Inferior parietal cortex (tissue), 1 donor: ENCODE measurements at regions not wholly inside any gene's neighbourhood (a gene's known extent, or its start where the extent isn't known, plus 50 kb on each side); places are given as distances from the start of the nearest gene placed in this dataset.
"Not testable (repeated sequence)": the region's sequence is repeated elsewhere in the genome, so short reads cannot be mapped to it uniquely, and the experiment has no call there.

ENCODE experiments used
- DNase-seq: peaks from one replicate; pipeline ENCODE4 v3.0.0-alpha.2; 2016; ENCODE audit errors: extremely low spot score

- no peak for DNase-seq
These were observed 101.8 kb downstream of the TNFAIP3 start for GRCh38 chr6:137968901-137969300.

GRCh38 chr6:137969874-137970273 lies 102.8 kb downstream of the TNFAIP3 start:
- DNase-seq = no peak

DNA sequence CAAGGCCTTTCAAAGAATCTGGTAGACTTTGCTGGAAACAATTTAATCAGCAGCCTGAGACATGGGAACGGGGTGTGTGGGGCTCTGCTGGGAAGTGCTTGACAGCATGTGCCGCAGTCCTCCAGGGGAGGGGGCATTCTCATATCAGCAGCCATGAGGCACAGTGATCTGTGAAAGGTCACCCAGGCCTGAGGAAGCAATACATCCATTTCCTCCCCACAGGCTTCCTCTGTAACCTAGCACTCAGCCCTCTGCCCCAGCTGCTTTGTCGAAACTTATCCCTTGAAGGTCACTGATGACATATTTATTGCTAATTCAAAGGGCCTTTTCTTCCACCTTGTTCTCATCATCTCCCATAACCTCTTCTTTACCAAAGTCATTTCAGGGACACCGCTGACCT lies 103.3 kb downstream of the TNFAIP3 start:
- no peak for DNase-seq

- DNase-seq = no peak
These were observed 106.1 kb downstream of the TNFAIP3 start for GRCh38 chr6:137973201-137973600.

DNA sequence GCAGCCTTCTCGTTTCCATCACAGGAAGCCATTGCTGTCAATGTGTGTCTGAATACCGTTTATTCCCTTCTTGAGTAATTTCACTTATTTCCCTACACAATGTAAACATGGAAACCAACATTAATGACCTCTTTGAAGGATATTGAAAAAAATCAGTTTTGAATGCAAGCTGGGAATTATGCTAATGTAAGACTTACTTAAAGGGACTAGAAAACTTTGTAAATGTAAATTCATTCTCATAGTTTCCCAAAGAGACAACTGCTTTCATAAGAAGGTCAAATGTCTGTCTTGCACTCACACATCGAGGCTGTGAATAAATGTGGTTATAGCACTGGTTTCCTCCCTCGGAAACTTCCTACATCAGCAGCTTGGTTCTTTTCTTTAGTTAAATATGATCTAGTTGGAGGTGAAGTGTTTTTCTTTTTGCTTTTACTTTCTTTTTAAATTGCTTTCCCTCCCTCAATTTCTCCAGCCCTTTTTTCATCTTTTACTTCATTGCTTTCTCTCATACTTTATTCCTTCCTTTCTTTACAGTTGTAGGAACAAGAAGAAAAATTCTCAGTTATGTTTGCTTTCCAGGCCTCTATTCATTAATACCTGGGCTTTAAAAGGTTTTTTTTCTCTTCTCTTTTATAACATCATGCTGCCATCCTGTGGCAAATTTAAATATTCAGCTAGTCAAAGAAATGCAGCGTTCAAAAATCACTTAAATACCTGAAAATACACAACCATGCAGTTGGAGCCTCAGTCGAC lies 108.3 kb downstream of the TNFAIP3 start:
- peak; percentile 28 for DNase-seq

DNA sequence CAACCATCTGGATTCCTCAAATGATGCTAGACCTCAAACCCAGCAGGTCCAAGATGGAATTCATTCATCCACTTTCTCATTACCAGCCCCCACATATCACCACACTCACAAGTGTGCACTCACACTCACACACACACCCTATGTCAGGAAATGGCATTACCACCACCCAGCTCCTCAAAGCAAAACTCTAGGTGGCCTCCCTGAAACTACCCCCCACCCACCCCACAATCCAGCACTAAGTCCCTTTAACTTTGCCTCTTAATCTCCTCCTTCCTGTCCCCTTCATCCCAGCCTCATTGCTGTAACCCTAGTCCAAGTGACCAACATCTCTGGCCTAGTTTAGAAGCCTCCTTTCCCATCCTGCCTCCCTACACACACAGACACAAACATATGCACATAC lies 109.4 kb downstream of the TNFAIP3 start:
- no peak for DNase-seq

DNA sequence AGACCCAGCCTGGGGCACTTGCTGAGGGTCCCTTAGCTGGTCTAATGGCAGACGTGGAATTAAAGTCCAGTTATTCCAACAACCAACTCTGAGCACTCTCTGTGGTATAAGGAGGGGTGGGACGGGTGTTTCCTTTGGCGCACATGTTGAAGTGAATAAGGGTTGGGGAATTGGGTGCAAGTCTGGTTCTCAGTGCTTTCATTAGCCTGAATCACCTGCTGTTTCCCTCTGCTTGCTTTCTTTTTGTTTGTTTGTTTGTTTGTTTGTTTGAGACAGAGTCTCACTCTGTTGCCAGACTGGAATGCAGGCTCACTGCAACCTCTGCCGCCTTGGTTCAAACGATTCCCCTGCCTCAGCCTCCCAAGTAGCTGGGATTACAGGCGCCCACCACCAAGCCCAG lies 110.1 kb downstream of the TNFAIP3 start:
- no peak for DNase-seq

DNA sequence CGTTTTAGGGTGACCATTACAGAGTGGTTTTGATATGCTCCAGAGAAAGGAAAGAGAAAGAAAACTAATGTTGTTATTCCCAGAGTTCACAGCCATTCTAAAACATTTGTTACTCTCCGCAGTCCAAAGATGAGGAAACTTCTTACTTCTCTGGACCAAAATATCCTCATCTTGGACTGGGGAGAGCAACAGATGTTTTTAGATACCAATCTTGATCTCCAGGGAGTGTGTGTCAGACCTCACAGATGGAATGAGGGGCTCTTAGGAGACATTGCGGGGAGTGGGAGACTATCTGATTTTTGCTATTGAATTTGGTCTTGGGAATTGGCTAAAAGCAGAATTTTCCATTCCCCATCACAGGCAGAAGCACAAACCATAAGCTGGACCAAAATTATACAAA lies 110.8 kb downstream of the TNFAIP3 start:
- no peak for DNase-seq

DNA sequence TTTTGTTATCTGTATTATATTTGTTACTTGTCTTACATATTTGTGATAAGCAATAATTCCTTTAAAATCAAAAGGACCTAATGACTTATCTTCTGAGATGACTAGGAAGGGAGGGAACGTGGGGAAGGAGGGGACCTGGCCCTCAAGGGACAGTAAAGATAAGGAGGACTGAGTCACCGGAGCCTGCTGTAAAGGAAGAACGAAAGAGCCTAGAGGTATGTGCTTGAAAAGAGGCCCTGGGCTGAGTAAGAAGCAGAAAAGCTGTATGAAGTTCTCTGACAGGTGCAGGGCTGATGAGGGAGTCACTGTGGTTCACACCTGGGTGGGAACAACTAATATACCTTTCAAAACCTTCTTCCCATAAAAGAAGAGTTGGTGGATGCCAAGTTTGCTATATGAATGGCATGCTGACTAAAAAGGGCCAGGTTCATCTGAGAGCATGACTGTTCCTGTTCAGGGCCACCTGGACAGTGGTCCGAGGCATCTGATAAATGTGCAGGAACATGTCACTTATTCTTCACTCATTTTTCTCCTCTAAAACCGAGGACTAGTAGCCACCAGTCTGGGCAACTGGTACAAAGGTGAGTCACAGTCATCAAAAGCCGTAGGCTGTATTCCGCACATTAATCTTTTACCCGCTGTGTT lies 111.3 kb downstream of the TNFAIP3 start:
- DNase-seq = no peak

DNA sequence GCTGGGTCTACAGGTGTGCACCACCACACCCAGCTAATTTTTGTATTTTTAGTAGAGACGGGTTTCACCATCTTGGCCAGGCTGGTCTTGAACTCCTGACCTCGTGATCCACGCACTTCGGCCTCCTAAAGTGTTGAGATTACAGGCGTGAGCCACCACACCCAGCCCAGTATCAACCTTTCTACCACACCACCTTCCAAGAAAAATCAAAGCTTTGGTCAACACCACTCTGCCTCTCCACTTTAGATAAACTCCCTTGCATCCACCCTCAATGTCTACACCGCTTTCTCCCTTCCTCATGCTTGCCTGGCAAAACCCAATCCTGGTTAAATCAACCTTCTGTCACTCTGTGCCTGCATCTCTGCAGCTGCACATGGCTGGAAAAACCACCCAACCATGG lies 112.2 kb downstream of the TNFAIP3 start:
- DNase-seq = not testable (repeated sequence)

GRCh38 chr6:137980777-137981176 lies 113.7 kb downstream of the TNFAIP3 start:
- DNase-seq = no peak

GRCh38 chr6:137981758-137982157 lies 114.7 kb downstream of the TNFAIP3 start:
- DNase-seq = no peak

DNA sequence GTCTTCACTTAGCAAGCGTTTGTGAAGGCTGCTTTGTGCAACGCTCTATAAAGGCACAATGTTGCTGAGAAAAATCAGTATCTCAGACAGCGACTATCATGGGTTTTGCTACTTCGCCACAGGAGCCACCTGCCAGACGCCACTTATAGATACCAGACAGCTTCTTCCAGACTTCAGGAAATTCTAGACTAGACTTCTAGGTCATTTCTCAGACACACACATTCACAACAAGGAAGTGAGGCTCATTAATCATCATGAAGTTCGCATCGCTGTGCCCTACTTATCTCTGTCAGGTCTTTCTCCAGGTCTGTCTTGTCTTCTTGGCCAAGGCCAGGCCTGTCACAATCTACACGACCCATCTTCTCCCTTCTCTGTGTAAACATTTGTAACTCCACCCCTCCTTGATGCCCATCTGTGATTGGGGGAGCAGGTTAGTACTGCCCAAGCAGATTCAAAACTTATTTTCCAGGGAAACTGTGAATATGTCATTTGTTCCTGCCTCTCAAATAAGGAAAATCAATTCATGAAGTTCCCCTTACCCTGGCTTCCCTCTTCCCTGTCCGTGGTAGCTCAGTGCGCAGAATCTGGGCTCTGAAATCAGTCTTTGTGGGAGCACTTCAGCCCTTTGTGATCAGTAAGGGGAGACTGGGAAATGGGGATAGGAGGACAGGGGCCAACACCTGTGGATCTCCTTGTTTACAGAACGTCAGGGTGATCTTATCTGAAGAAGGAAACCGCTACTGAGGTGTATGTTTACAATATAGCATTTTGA lies 115.5 kb downstream of the TNFAIP3 start:
- DNase-seq = no peak

DNA sequence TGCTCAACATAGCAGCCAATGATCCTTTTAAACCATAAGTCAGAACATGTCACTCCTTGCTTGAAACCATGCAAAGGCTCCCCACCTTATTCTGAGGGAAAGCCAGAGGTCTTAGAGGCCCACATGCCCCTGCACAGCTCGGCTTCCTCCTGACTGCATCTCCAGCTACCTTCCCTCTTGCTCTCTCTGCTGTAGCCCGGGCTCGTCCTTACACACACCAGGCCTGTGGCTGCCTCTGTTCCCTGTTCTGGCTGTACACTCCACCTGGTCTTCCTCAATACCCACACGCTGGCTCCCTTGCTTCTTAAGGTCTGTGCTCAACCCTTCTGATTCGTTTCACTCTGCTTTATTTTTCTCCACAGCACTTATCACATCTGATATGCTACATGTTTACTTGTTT lies 116.2 kb downstream of the TNFAIP3 start:
- no peak for DNase-seq

DNA sequence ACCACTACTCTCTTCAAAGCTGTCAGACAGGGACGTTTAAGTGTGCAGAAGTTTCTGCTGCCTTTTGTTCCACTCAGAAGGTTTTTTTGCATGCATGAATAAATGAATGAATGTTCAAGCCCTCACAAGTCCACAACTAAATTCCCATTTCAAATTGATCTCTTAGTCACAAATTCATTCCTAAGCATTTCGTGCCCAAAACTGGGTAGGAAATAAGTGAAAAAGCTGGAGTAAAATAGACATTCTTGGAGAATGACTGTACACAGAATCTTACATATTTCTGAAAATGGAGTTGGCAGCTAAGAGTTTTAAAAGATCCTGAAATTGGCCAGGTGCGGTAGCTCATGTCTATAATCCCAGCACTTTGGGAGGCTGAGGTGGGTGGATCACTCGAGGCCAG lies 117.6 kb downstream of the PERP start:
- DNase-seq = no peak

DNA sequence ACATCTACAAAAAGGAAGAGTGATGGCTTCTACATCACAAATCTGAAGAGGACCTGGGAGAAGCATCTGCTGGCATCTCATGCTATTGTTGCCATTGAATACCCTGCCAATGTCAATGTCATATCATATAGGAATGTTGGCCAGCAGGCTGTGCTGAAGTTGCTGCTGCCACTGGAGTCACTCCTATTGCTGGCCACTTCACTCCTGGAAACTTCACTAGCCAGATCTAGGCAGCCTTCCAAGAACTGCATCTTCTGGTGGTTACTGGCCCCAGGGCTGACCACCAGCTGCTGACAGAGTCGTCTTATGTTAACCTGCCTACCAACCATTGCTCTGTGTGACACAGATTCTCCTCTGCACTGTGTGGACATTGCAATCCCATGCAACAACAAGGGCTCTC lies 111.8 kb downstream of the PERP start:
- DNase-seq = no peak

- no peak for DNase-seq
These were observed 108.7 kb downstream of the PERP start for GRCh38 chr6:137998461-137999019.

DNA sequence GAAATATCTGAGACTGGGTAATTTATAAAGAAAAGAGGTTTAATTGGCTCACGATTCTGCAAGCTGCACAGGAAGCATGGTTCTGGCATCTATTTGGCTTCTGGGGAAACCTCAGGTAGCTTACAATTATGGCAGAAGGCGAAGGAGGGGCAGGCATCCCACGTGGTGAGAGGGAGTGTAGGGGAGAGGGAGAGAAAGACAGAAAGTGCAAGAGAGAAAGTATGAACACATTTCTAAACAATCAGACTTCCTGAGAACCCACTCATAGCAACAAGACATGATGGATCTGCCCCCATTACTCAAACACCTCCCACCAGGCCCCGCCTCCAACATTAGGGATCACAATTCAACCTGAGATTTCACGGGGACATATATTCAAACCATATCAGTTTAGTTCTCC lies 107.4 kb downstream of the PERP start:
- DNase-seq = no peak

DNA sequence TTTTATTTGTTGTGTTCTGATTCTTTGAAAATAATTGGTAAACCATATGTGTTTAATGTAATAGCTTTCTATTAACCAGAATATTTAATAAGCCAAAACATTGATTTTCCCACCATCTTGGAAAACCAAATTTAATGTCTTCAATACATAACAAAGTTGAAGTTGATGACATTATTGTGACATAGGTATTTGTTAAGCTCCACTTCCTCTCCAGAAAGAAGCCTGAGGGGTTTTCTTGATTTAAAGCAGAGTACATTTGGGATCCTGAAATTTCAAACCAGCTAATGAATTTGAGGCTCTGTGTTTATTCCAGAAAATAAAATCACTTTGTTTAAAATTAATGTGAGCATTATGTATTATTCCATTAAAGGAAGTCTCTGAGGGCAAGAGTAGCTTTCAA lies 106.3 kb downstream of the PERP start:
- DNase-seq = no peak

DNA sequence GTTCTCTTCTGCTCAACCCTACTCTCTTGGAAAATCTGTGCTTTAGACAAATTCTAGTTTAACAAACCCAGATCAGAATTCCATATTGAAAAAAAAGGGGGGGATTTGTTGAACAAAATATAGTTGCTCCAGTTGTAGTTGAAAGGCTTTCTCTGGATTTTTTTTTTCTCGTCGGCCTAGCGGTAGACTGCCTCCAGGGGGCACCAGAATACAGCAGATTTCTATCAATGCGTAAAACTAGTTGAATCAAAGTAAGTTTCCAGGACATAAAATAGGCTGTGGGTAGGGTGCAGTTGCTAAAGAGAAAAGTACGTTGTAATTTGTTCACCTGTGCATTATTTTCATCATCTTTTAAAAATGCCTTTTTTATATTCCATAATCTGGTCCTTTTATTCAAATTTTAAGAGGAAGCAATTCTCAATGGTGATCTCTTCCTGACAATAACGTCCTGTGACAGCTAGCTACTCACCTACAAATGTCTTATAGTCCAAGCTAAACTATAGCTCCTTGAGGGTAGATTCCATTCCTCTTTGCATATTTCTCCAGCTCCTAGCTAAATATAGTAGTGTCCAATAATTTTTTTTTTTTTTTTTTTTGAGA lies 105.4 kb downstream of the PERP start:
- DNase-seq = peak; percentile 71

GRCh38 chr6:138004430-138005287 lies 102.6 kb downstream of the PERP start:
- DNase-seq = peak; percentile 22
